GM23338 (cell line): ENCODE measurements at regions not wholly inside any gene's neighbourhood (a gene's known extent, or its start where the extent isn't known, plus 50 kb on each side); places are given as distances from the start of the nearest gene placed in this dataset.
A peak's percentile ranks its signal among the peaks of the same experiment; 100 is the strongest.

Experiments used
- ATAC-seq: fragments of 200-7000 bp; cut with Tn5 transposase; 3 replicates; pipeline ENCODE4 v1.9.1; 2020
- DNase-seq: peaks from one replicate; pipeline ENCODE4 v3.0.0-alpha.2; 2015; ENCODE audit warnings: low spot score
- H2AFZ ChIP-seq: fragments of 200-600 bp; sonication (generic); 2 replicates; pipeline ENCODE4 v1.8.0; 2016; ENCODE audit warnings: antibody characterized with exemption, mild to moderate bottlenecking, moderate library complexity
- H3F3A ChIP-seq: fragments of 200-600 bp; sonication (generic); replicated peaks from 2 replicates; pipeline ENCODE4 v1.8.0; 2017; ENCODE audit warnings: antibody characterized with exemption, mixed run types, low read depth
- H3K27ac ChIP-seq: fragments of 200-600 bp; sonication (generic); 2 replicates; pipeline ENCODE4 v1.6.1; 2016; ENCODE audit warnings: low read depth
- H3K27me3 ChIP-seq: fragments of 200-600 bp; sonication (generic); 2 replicates; pipeline ENCODE4 v1.8.0; 2016; ENCODE audit warnings: mild to moderate bottlenecking, mixed run types, moderate library complexity; ENCODE audit not compliant: insufficient read depth
- H3K36me3 ChIP-seq: fragments of 200-600 bp; sonication (generic); 2 replicates; pipeline ENCODE4 v1.8.0; 2016; ENCODE audit warnings: mild to moderate bottlenecking; ENCODE audit not compliant: insufficient read depth
- H3K4me1 ChIP-seq: fragments of 200-600 bp; sonication (generic); 2 replicates; pipeline ENCODE4 v1.8.0; 2016; ENCODE audit warnings: mild to moderate bottlenecking, moderate library complexity; ENCODE audit not compliant: insufficient read depth
- H3K4me2 ChIP-seq: fragments of 200-600 bp; sonication (generic); 2 replicates; pipeline ENCODE4 v1.7.1; 2017; ENCODE audit warnings: mixed run types
- H3K4me3 ChIP-seq: fragments of 200-600 bp; sonication (generic); 2 replicates; pipeline ENCODE4 v1.6.1; 2016; ENCODE audit warnings: mixed run types
- H3K79me2 ChIP-seq: fragments of 200-600 bp; sonication (generic); replicated peaks from 2 replicates; pipeline ENCODE4 v1.8.0; 2017; ENCODE audit warnings: mild to moderate bottlenecking; ENCODE audit not compliant: insufficient read depth
- H3K9me2 ChIP-seq: fragments of 200-600 bp; sonication (generic); 2 replicates; pipeline ENCODE4 v1.8.0; 2017; ENCODE audit not compliant: insufficient read depth
- H4K20me1 ChIP-seq: fragments of 200-600 bp; sonication (generic); replicated peaks from 2 replicates; pipeline ENCODE4 v1.8.0; 2017; ENCODE audit warnings: mild to moderate bottlenecking; ENCODE audit not compliant: insufficient read depth
- H3K27ac Mint-ChIP-seq: 2 replicates; pipeline ENCODE4 v1.8.0; 2020; ENCODE audit warnings: inconsistent platforms, mild to moderate bottlenecking, moderate library complexity, mixed read lengths
- H3K27me3 Mint-ChIP-seq: 3 replicates; pipeline ENCODE4 v1.8.0; 2022; ENCODE audit warnings: low read depth, mild to moderate bottlenecking, moderate library complexity, mixed read lengths, inconsistent platforms; ENCODE audit not compliant: insufficient read depth, poor library complexity
- H3K36me3 Mint-ChIP-seq: 3 replicates; pipeline ENCODE4 v1.8.0; 2021; ENCODE audit warnings: low read depth, mild to moderate bottlenecking, inconsistent platforms, moderate library complexity, mixed read lengths
- H3K4me1 Mint-ChIP-seq: 3 replicates; pipeline ENCODE4 v1.8.0; 2020; ENCODE audit warnings: mild to moderate bottlenecking, inconsistent platforms, mixed read lengths
- H3K4me3 Mint-ChIP-seq: 3 replicates; pipeline ENCODE4 v1.8.0; 2021; ENCODE audit warnings: moderate library complexity, mild to moderate bottlenecking, inconsistent platforms, mixed read lengths
- H3K9me3 Mint-ChIP-seq: 3 replicates; pipeline ENCODE4 v1.8.0; 2020; ENCODE audit warnings: moderate library complexity, mild to moderate bottlenecking, inconsistent platforms, mixed read lengths
- ETS1 ChIP-seq: IDR thresholded peaks from 2 replicates; pipeline ENCODE4 v1.6.1; 2016; ENCODE audit warnings: antibody characterized with exemption
- EZH2 ChIP-seq: fragments of 200-600 bp; sonication (generic); IDR thresholded peaks from one replicate; pipeline ENCODE4 v1.8.0; 2017; ENCODE audit warnings: antibody characterized with exemption, mild to moderate bottlenecking, low read depth; ENCODE audit not compliant: unreplicated experiment
- EZH2phosphoT487 ChIP-seq: fragments of 200-600 bp; sonication (generic); IDR thresholded peaks from one replicate; pipeline ENCODE4 v1.8.1; 2018; ENCODE audit warnings: antibody characterized with exemption; ENCODE audit not compliant: unreplicated experiment
- JUNB ChIP-seq: IDR thresholded peaks from one replicate; pipeline ENCODE4 v1.6.1; 2016; ENCODE audit warnings: antibody characterized with exemption; ENCODE audit not compliant: unreplicated experiment
- NANOG ChIP-seq: IDR thresholded peaks from 2 replicates; pipeline ENCODE4 v1.6.1; 2016; ENCODE audit warnings: antibody characterized with exemption, borderline replicate concordance
- POLR2AphosphoS5 ChIP-seq: IDR thresholded peaks from 2 replicates; pipeline ENCODE4 v1.6.1; 2016; ENCODE audit warnings: antibody characterized with exemption, low read depth
- REST ChIP-seq: IDR thresholded peaks from one replicate; pipeline ENCODE4 v1.6.1; 2018; ENCODE audit warnings: antibody characterized with exemption; ENCODE audit not compliant: unreplicated experiment
- ZNF114 ChIP-seq: fragments of 250-450 bp; sonication (Bioruptor Pico); IDR thresholded peaks from 2 replicates; pipeline ENCODE4 v1.5.0; 2020; ENCODE audit warnings: mild to moderate bottlenecking, moderate library complexity
- TF ChIP-seq, protein P1 (sequence below), 2 experiments: fragments of 200-600 bp in 1 of 2; sonication (generic) in 1 of 2; conservative IDR thresholded peaks; 2 replicates each; pipeline versions ENCODE4 v1.5.1 to v1.6.1; 2016 to 2017; ENCODE audit warnings: antibody characterized with exemption in 2 of 2, low read depth in 2 of 2, mild to moderate bottlenecking in 2 of 2, moderate library complexity in 1 of 2

DNA sequence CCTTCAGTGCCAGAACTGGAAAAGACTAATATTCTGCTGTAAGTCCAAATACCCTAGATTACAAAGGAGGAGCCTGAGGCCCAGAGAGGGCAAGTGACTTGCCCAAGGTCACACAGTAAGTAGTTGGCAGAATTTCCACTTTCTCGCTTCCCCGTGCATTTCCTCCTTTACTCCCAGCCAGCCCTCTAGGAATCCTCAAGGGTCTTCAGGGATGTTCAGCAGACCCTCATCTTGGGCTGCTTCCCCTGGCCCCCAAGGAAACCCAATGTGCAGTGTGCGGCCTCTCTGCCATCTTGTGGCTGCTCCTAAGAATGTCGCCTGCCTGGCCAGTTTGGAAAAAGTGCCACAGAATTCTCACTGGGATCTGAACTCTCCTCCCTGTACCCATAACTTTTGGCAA is 217.7 kb upstream of the LRFN2 start:
- peaks cover 9% of the 10 kb centered on the region for H3K4me1 Mint-ChIP-seq
- no peak overlapping the region for H3K4me3 ChIP-seq
- no peaks in the 10 kb centered on the region for H4K20me1 ChIP-seq
- ATAC-seq, result peak; percentile 48; the same call in 2 of the 3 replicates
- H3K36me3 Mint-ChIP-seq, result no peaks in the 10 kb centered on the region
- H3K27me3 ChIP-seq, result no peaks in the 10 kb centered on the region
- no peaks in the 10 kb centered on the region; the same call in 2 of the 3 replicates for H3K9me3 Mint-ChIP-seq
- H2AFZ ChIP-seq, result no peak overlapping the region
- peak; percentile 49 for DNase-seq
- H3K36me3 ChIP-seq, result no peaks in the 10 kb centered on the region
- no peaks in the 10 kb centered on the region for H3F3A ChIP-seq
- no peak overlapping the region for H3K4me2 ChIP-seq
- no peak overlapping the region for H3K27ac ChIP-seq
- no peaks in the 10 kb centered on the region for H3K4me1 ChIP-seq
- H3K4me3 Mint-ChIP-seq, result no peak overlapping the region
- no peaks in the 10 kb centered on the region for H3K27me3 Mint-ChIP-seq
- no peaks in the 10 kb centered on the region for H3K9me2 ChIP-seq
- no peak overlapping the region for H3K27ac Mint-ChIP-seq
- no peaks in the 10 kb centered on the region for H3K79me2 ChIP-seq
- TF ChIP-seq, protein P1, sequence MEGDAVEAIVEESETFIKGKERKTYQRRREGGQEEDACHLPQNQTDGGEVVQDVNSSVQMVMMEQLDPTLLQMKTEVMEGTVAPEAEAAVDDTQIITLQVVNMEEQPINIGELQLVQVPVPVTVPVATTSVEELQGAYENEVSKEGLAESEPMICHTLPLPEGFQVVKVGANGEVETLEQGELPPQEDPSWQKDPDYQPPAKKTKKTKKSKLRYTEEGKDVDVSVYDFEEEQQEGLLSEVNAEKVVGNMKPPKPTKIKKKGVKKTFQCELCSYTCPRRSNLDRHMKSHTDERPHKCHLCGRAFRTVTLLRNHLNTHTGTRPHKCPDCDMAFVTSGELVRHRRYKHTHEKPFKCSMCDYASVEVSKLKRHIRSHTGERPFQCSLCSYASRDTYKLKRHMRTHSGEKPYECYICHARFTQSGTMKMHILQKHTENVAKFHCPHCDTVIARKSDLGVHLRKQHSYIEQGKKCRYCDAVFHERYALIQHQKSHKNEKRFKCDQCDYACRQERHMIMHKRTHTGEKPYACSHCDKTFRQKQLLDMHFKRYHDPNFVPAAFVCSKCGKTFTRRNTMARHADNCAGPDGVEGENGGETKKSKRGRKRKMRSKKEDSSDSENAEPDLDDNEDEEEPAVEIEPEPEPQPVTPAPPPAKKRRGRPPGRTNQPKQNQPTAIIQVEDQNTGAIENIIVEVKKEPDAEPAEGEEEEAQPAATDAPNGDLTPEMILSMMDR (conservative IDR thresholded peaks at IDR 0.05; ENCODE audit: low read depth in 2 of 2), result peak; percentile 78 to 83
- TF ChIP-seq REST (no peak), JUNB (no peak), ZNF114 (CRISPR knock-in tag) (no peak), ETS1 (no peak), EZH2phosphoT487 (no peak)

GRCh38 chr6:40803897-40804702 is 216.9 kb upstream of the LRFN2 start:
- no peaks in the 10 kb centered on the region for H3K79me2 ChIP-seq
- no peak overlapping the region for H3K27ac ChIP-seq
- no peaks in the 10 kb centered on the region for H3K9me2 ChIP-seq
- H4K20me1 ChIP-seq, result no peaks in the 10 kb centered on the region
- H3K9me3 Mint-ChIP-seq, result no peaks in the 10 kb centered on the region; the same call in 2 of the 3 replicates
- no peak for ATAC-seq
- H3K4me1 ChIP-seq, result no peaks in the 10 kb centered on the region
- no peak overlapping the region for H3K27ac Mint-ChIP-seq
- DNase-seq, result no peak
- no peaks in the 10 kb centered on the region for H3K27me3 Mint-ChIP-seq
- no peaks in the 10 kb centered on the region for H3K36me3 ChIP-seq
- H3K36me3 Mint-ChIP-seq, result no peaks in the 10 kb centered on the region
- H3F3A ChIP-seq, result no peaks in the 10 kb centered on the region
- no peak overlapping the region for H3K4me3 ChIP-seq
- H3K4me1 Mint-ChIP-seq, result peaks cover 10% of the 10 kb centered on the region
- no peak overlapping the region for H2AFZ ChIP-seq
- H3K4me3 Mint-ChIP-seq, result no peak overlapping the region
- H3K4me2 ChIP-seq, result no peak overlapping the region
- no peaks in the 10 kb centered on the region for H3K27me3 ChIP-seq
- TF ChIP-seq JUNB (no peak), NANOG (no peak), EZH2 (no peak), POLR2AphosphoS5 (no peak), EZH2phosphoT487 (no peak)
